ENCODE measurements at regions not wholly inside any gene's neighbourhood (a gene's known extent, or its start where the extent isn't known, plus 50 kb on each side); places are given as distances from the start of the nearest gene placed in this dataset.

DNA sequence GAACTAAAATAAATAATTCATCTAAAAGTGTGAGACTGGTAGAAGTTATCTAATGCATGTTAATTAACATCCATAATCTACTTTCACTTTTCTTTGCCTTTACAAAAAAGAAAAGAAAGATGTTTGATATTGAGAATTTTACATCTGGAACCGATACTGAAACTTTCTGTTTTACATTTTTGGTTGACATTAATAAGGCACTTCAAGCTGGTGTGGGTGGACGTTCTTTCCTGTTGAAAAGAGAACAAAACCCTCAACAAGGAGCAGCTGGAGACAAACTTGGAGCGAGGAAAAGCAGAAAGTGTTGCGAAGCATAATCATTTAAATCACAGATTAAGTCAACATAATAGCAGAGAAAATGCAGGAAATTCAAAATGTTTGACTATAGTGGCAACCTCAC, 575.2 kb upstream of the ADGRB3 start:
- TF ChIP-seq JUND (IDR thresholded peaks at IDR 0.05; ENCODE audit: low read depth, low read length) = no peak
- TF ChIP-seq NR2C2 (IDR thresholded peaks at IDR 0.05; ENCODE audit: borderline replicate concordance, control insufficient read depth, insufficient read length, low read depth) = no peak
- TF ChIP-seq, protein P1, sequence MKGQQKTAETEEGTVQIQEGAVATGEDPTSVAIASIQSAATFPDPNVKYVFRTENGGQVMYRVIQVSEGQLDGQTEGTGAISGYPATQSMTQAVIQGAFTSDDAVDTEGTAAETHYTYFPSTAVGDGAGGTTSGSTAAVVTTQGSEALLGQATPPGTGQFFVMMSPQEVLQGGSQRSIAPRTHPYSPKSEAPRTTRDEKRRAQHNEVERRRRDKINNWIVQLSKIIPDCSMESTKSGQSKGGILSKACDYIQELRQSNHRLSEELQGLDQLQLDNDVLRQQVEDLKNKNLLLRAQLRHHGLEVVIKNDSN (IDR thresholded peaks at IDR 0.05; ENCODE audit: borderline replicate concordance, extremely low read length, insufficient read depth, low read depth, low read length) = no peak
- TF ChIP-seq, protein P2, sequence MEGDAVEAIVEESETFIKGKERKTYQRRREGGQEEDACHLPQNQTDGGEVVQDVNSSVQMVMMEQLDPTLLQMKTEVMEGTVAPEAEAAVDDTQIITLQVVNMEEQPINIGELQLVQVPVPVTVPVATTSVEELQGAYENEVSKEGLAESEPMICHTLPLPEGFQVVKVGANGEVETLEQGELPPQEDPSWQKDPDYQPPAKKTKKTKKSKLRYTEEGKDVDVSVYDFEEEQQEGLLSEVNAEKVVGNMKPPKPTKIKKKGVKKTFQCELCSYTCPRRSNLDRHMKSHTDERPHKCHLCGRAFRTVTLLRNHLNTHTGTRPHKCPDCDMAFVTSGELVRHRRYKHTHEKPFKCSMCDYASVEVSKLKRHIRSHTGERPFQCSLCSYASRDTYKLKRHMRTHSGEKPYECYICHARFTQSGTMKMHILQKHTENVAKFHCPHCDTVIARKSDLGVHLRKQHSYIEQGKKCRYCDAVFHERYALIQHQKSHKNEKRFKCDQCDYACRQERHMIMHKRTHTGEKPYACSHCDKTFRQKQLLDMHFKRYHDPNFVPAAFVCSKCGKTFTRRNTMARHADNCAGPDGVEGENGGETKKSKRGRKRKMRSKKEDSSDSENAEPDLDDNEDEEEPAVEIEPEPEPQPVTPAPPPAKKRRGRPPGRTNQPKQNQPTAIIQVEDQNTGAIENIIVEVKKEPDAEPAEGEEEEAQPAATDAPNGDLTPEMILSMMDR (IDR thresholded peaks at IDR 0.05 in 2 of 3, conservative IDR thresholded peaks at IDR 0.05 in 1 of 3; ENCODE audit: control insufficient read depth in 2 of 3, extremely low read depth in 1 of 3, insufficient read depth in 1 of 3, low read depth in 3 of 3, low read length in 3 of 3) = no peak
- TF ChIP-seq EGR1 (IDR thresholded peaks at IDR 0.05; ENCODE audit: borderline replicate concordance in 1 of 2, low read depth in 2 of 2, low read length in 2 of 2) = no peak; a peak in 1 of 3 replicates
- TF ChIP-seq NFYB (IDR thresholded peaks at IDR 0.05; ENCODE audit: insufficient read depth, low read depth, low read length) = no peak
- TF ChIP-seq FOS (IDR thresholded peaks at IDR 0.05; ENCODE audit: borderline replicate concordance, extremely low read depth, insufficient read length) = no peak
- TF ChIP-seq HDAC2 (IDR thresholded peaks at IDR 0.05) = no peak
- TF ChIP-seq EZH2 (IDR thresholded peaks at IDR 0.05; ENCODE audit: borderline replicate concordance, control insufficient read depth, low read depth, low read length) = no peak
- no peak for TF ChIP-seq POLR2A (IDR thresholded peaks at IDR 0.05; ENCODE audit: low read depth, low read length)
- TF ChIP-seq POLR2AphosphoS5 (IDR thresholded peaks at IDR 0.05; ENCODE audit: low read length) = no peak
- TF ChIP-seq POU2F2 (IDR thresholded peaks at IDR 0.05; ENCODE audit: borderline replicate concordance, low read depth, low read length) = no peak
- no peak for TF ChIP-seq NRF1 (conservative IDR thresholded peaks at IDR 0.05; ENCODE audit: low read depth, low read length)
